Neural progenitor cell (in vitro differentiated cells): ENCODE measurements at regions not wholly inside any gene's neighbourhood (a gene's known extent, or its start where the extent isn't known, plus 50 kb on each side); places are given as distances from the start of the nearest gene placed in this dataset.

Experiments
- DNase-seq: peaks from one replicate; pipeline ENCODE4 v3.0.0-alpha.2; 2016; ENCODE audit warnings: low spot score
- H2AFZ ChIP-seq: fragments of 200-600 bp; sonication (generic); replicated peaks from 2 replicates; pipeline ENCODE4 v1.6.1; 2016; ENCODE audit warnings: antibody characterized with exemption
- H3F3A ChIP-seq: fragments of 200-600 bp; sonication (generic); 2 replicates; pipeline ENCODE4 v1.6.1; 2016; ENCODE audit warnings: antibody characterized with exemption, low read depth
- H3K27ac ChIP-seq: fragments of 200-600 bp; sonication (generic); 2 replicates; pipeline ENCODE4 v1.5.1; 2016; ENCODE audit warnings: mild to moderate bottlenecking
- H3K27me3 ChIP-seq: fragments of 200-600 bp; sonication (generic); 2 replicates; pipeline ENCODE4 v1.6.1; 2016; ENCODE audit warnings: mild to moderate bottlenecking, moderate library complexity
- H3K36me3 ChIP-seq: fragments of 200-600 bp; sonication (generic); 2 replicates; pipeline ENCODE4 v1.5.1; 2016
- H3K4me1 ChIP-seq: fragments of 200-600 bp; sonication (generic); 2 replicates; pipeline ENCODE4 v1.6.1; 2016; ENCODE audit warnings: mixed run types
- H3K4me2 ChIP-seq: fragments of 200-600 bp; sonication (generic); 2 replicates; pipeline ENCODE4 v1.6.1; 2016
- H3K4me3 ChIP-seq: fragments of 200-600 bp; sonication (generic); 2 replicates; pipeline ENCODE4 v1.5.1; 2016
- H3K79me2 ChIP-seq: fragments of 200-600 bp; sonication (generic); 2 replicates; pipeline ENCODE4 v1.6.1; 2016; ENCODE audit warnings: low read depth
- H3K9ac ChIP-seq: fragments of 200-600 bp; sonication (generic); 2 replicates; pipeline ENCODE4 v1.6.1; 2016
- H3K9me3 ChIP-seq: fragments of 200-600 bp; sonication (generic); 2 replicates; pipeline ENCODE4 v1.5.1; 2016; ENCODE audit warnings: low read depth
- H4K20me1 ChIP-seq: fragments of 200-600 bp; sonication (generic); 2 replicates; pipeline ENCODE4 v1.6.1; 2016; ENCODE audit warnings: low read depth
- H3K27ac Mint-ChIP-seq: 3 replicates; pipeline ENCODE4 v1.8.0; 2021; ENCODE audit warnings: mixed read lengths
- H3K27me3 Mint-ChIP-seq: 2 replicates; pipeline ENCODE4 v1.8.0; 2022; ENCODE audit warnings: low read depth, mild to moderate bottlenecking, inconsistent platforms, moderate library complexity, mixed read lengths; ENCODE audit not compliant: insufficient read depth
- H3K36me3 Mint-ChIP-seq: 3 replicates; pipeline ENCODE4 v1.8.0; 2021; ENCODE audit warnings: mixed read lengths
- H3K4me1 Mint-ChIP-seq: 3 replicates; pipeline ENCODE4 v1.8.0; 2021; ENCODE audit warnings: mixed read lengths
- H3K4me3 Mint-ChIP-seq: 3 replicates; pipeline ENCODE4 v1.8.0; 2021; ENCODE audit warnings: mild to moderate bottlenecking, moderate library complexity, mixed read lengths
- H3K9me3 Mint-ChIP-seq: 3 replicates; pipeline ENCODE4 v1.8.0; 2020; ENCODE audit warnings: mixed read lengths
- EZH2 ChIP-seq: fragments of 200-600 bp; sonication (generic); IDR thresholded peaks from 2 replicates; pipeline ENCODE4 v1.6.1; 2017; ENCODE audit warnings: antibody characterized with exemption, mild to moderate bottlenecking, moderate library complexity
- EZH2phosphoT487 ChIP-seq: fragments of 200-600 bp; sonication (generic); IDR thresholded peaks from 2 replicates; pipeline ENCODE4 v1.6.1; 2017; ENCODE audit warnings: antibody characterized with exemption
- TF ChIP-seq, protein P1 (sequence below): fragments of 200-600 bp; sonication (generic); IDR thresholded peaks from 2 replicates; pipeline ENCODE4 v1.5.1; 2017; ENCODE audit warnings: antibody characterized with exemption, mild to moderate bottlenecking

- no peak overlapping the region for H3K4me3 ChIP-seq
- H3K9ac ChIP-seq: no peak overlapping the region
- H3K9me3 ChIP-seq: no peaks in the 10 kb centered on the region
- Mint-ChIP-seq H3K36me3 (peaks cover 6% of the 10 kb centered on the region), H3K4me3 (peak overlapping the region; percentile 55), H3K27ac (peak overlapping the region; percentile 88), H3K4me1 (peaks cover 67% of the 10 kb centered on the region), H3K27me3 (peaks cover 18% of the 10 kb centered on the region), H3K9me3 (peaks cover 8% of the 10 kb centered on the region)
- peak overlapping the region; percentile 64 for H3K4me2 ChIP-seq
- no peak overlapping the region for H3K27ac ChIP-seq
- no peak overlapping the region for H2AFZ ChIP-seq
- H3F3A ChIP-seq: peaks cover 58% of the 10 kb centered on the region
- peaks cover 7% of the 10 kb centered on the region for H4K20me1 ChIP-seq
- no peaks in the 10 kb centered on the region for H3K27me3 ChIP-seq
- TF ChIP-seq EZH2 (no peak), EZH2phosphoT487 (no peak)
- TF ChIP-seq, protein P1, sequence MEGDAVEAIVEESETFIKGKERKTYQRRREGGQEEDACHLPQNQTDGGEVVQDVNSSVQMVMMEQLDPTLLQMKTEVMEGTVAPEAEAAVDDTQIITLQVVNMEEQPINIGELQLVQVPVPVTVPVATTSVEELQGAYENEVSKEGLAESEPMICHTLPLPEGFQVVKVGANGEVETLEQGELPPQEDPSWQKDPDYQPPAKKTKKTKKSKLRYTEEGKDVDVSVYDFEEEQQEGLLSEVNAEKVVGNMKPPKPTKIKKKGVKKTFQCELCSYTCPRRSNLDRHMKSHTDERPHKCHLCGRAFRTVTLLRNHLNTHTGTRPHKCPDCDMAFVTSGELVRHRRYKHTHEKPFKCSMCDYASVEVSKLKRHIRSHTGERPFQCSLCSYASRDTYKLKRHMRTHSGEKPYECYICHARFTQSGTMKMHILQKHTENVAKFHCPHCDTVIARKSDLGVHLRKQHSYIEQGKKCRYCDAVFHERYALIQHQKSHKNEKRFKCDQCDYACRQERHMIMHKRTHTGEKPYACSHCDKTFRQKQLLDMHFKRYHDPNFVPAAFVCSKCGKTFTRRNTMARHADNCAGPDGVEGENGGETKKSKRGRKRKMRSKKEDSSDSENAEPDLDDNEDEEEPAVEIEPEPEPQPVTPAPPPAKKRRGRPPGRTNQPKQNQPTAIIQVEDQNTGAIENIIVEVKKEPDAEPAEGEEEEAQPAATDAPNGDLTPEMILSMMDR: no peak
- H3K36me3 ChIP-seq: no peaks in the 10 kb centered on the region
- peaks cover 50% of the 10 kb centered on the region for H3K4me1 ChIP-seq
- H3K79me2 ChIP-seq: no peaks in the 10 kb centered on the region
- DNase-seq: peak; percentile 21
Measured at GRCh38 chr2:16224298-16225045, 284.1 kb downstream of the MYCN start.

- Histone ChIP-seq H2AFZ (no peak overlapping the region), H3K4me1 (peaks cover 50% of the 10 kb centered on the region), H3F3A (peaks cover 58% of the 10 kb centered on the region), H3K27ac (peak overlapping the region; percentile 58), H3K4me2 (peak overlapping the region; percentile 64), H4K20me1 (peaks cover 7% of the 10 kb centered on the region), H3K4me3 (no peak overlapping the region), H3K27me3 (no peaks in the 10 kb centered on the region), H3K9ac (no peak overlapping the region), H3K36me3 (no peaks in the 10 kb centered on the region), H3K79me2 (no peaks in the 10 kb centered on the region), H3K9me3 (no peaks in the 10 kb centered on the region)
- DNase-seq: no peak
- peak overlapping the region; percentile 88 for H3K27ac Mint-ChIP-seq
- peaks cover 19% of the 10 kb centered on the region for H3K27me3 Mint-ChIP-seq
- H3K9me3 Mint-ChIP-seq: peaks cover 8% of the 10 kb centered on the region
- H3K36me3 Mint-ChIP-seq: peaks cover 6% of the 10 kb centered on the region
- TF ChIP-seq, protein P1: no peak
- TF ChIP-seq EZH2: no peak
- TF ChIP-seq EZH2phosphoT487: no peak
- H3K4me1 Mint-ChIP-seq: peaks cover 71% of the 10 kb centered on the region
- peak overlapping the region; percentile 62 for H3K4me3 Mint-ChIP-seq
Measured at GRCh38 chr2:16223841-16224177, 283.5 kb downstream of the MYCN start.

DNA sequence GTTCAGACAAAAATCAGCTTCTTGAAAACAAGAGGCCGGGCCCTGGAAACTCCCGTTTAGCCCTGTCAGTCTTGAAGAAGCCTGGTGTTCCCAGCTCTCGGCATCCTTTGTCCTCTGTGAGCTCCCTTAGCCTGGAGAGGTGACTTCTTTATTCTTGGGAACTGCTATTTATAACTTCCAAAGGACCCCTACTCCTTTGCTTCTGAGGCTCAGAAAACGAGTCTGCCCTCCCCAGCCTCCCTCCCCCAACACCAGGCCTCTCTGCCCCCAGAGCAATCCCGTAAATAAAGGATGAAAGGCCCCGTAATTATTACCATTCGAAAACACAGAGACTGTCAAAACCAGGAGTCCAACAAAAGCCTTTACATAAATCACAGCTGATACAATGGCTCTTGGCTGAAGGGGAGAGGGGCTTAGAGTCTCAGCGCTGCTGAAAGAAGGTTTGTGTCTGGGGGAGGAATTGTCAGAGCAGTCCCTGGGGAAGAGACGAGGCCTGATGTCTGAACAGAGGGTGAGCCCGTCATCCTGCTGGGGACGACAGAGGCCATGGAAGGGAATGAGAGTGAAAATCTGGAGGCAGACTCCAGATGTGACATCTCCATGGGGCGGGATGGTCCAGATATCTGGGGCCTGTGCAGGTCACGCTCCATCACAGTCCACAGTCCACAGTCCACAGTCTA is 283.0 kb downstream of the MYCN start:
- peak overlapping the region; percentile 64 for H3K4me2 ChIP-seq
- Mint-ChIP-seq H3K4me3 (peak overlapping the region; percentile 62), H3K27ac (peak overlapping the region; percentile 88), H3K36me3 (peaks cover 6% of the 10 kb centered on the region), H3K4me1 (peaks cover 70% of the 10 kb centered on the region), H3K27me3 (peaks cover 20% of the 10 kb centered on the region), H3K9me3 (peaks cover 8% of the 10 kb centered on the region)
- no peak for TF ChIP-seq EZH2phosphoT487
- no peak for TF ChIP-seq EZH2
- TF ChIP-seq, protein P1: peak; percentile 9
- H2AFZ ChIP-seq: no peak overlapping the region
- no peaks in the 10 kb centered on the region for H3K27me3 ChIP-seq
- H3K9ac ChIP-seq: no peak overlapping the region
- H3K4me1 ChIP-seq: peaks cover 46% of the 10 kb centered on the region
- peak; percentile 87 for DNase-seq
- no peaks in the 10 kb centered on the region for H3K79me2 ChIP-seq
- H3K4me3 ChIP-seq: peak overlapping the region; percentile 13
- no peaks in the 10 kb centered on the region for H3K36me3 ChIP-seq
- peak overlapping the region; percentile 58 for H3K27ac ChIP-seq
- H3K9me3 ChIP-seq: no peaks in the 10 kb centered on the region
- H3F3A ChIP-seq: peaks cover 58% of the 10 kb centered on the region
- peaks cover 7% of the 10 kb centered on the region for H4K20me1 ChIP-seq
